A673 (cell line): ENCODE measurements at regions not wholly inside any gene's neighbourhood (a gene's known extent, or its start where the extent isn't known, plus 50 kb on each side); places are given as distances from the start of the nearest gene placed in this dataset.

ENCODE experiments used
- EZH2 ChIP-seq: fragments of 200-600 bp; sonication (generic); IDR thresholded peaks from 2 replicates; pipeline ENCODE4 v1.6.1; 2017; ENCODE audit warnings: borderline replicate concordance, low read depth, mild to moderate bottlenecking, mixed read lengths, antibody characterized with exemption, low read length; ENCODE audit not compliant: poor library complexity, severe bottlenecking
- TF ChIP-seq, protein P1 (sequence below): fragments of 300-800, 200-600 bp; sonication (generic); conservative IDR thresholded peaks from 2 replicates; pipeline ENCODE4 v1.5.1; 2017; ENCODE audit warnings: low read depth, mild to moderate bottlenecking, antibody characterized with exemption, low read length, moderate library complexity, mixed read lengths

DNA sequence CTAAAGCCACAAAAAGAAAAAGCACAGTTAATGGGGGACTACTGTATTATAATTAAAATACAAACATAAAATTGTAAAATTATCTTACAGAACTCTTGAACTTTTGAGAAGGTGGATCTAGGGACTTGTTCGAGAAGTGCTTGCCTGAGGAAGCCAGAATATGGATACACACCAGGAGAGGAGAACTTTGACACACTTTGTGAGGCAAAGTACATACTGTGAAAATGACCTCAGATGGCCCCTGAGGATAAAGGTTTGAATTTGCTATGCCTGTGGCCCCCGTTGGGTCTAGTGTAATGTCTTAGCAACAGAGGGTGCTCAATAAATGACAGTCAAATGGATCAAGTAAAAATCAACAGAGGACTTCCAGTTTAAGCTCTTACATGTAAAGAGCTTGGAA is 148.2 kb upstream of the CYP1B1 start:
- TF ChIP-seq, protein P1, sequence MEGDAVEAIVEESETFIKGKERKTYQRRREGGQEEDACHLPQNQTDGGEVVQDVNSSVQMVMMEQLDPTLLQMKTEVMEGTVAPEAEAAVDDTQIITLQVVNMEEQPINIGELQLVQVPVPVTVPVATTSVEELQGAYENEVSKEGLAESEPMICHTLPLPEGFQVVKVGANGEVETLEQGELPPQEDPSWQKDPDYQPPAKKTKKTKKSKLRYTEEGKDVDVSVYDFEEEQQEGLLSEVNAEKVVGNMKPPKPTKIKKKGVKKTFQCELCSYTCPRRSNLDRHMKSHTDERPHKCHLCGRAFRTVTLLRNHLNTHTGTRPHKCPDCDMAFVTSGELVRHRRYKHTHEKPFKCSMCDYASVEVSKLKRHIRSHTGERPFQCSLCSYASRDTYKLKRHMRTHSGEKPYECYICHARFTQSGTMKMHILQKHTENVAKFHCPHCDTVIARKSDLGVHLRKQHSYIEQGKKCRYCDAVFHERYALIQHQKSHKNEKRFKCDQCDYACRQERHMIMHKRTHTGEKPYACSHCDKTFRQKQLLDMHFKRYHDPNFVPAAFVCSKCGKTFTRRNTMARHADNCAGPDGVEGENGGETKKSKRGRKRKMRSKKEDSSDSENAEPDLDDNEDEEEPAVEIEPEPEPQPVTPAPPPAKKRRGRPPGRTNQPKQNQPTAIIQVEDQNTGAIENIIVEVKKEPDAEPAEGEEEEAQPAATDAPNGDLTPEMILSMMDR = no peak
- no peak for TF ChIP-seq EZH2
